ENCODE measurements at regions not wholly inside any gene's neighbourhood (a gene's known extent, or its start where the extent isn't known, plus 50 kb on each side); places are given as distances from the start of the nearest gene placed in this dataset.

GRCh38 chr3:148234536-148234935, 463.2 kb upstream of the AGTR1 start:
- Histone ChIP-seq H3K27ac (ENCODE audit: low read length) (no peak overlapping the region), H3K4me1 (ENCODE audit: control insufficient read depth, insufficient read depth, low read length) (no peaks in the 10 kb centered on the region), H3K9me3 (ENCODE audit: control insufficient read depth, insufficient read depth, low read depth, low read length) (no peaks in the 10 kb centered on the region), H3K4me3 (ENCODE audit: low read depth in 2 of 2, low read length in 2 of 2) (no peak overlapping the region), H3K27me3 (ENCODE audit: control insufficient read depth, insufficient read depth, low read length) (no peaks in the 10 kb centered on the region), H3K36me3 (ENCODE audit: control insufficient read depth, insufficient read depth, low read length) (no peaks in the 10 kb centered on the region)
- no TSS peak for BruUV-seq (replicated peaks)
- DNase-seq (ENCODE audit: low read depth, low spot score) (no peak), ATAC-seq (no peak)
- ChIA-PET POLR2A (no interaction called here), CTCF (no interaction called here)
- in situ Hi-C loops (cut with HindIII; ENCODE audit: low pct_unique_long_range_greater_than_20kb, low sequenced_read_pairs) (no loop called here), intact Hi-C loops (cut with micrococcal nuclease; ENCODE audit: unreplicated experiment) (no loop called here)
- TF ChIP-seq TCF7L2 (IDR thresholded peaks at IDR 0.05; ENCODE audit: low read depth, low read length) (no peak), SIN3A (IDR thresholded peaks at IDR 0.05; ENCODE audit: borderline replicate concordance, insufficient read depth, low read depth, low read length) (no peak), REST (IDR thresholded peaks at IDR 0.05; ENCODE audit: insufficient read depth in 1 of 2, low read depth in 2 of 2, low read length in 1 of 2) (no peak), CTCF (IDR thresholded peaks at IDR 0.05) (no peak), POLR2AphosphoS5 (IDR thresholded peaks at IDR 0.05; ENCODE audit: low read depth, low read length) (no peak)

GRCh38 chr3:148235566-148235965, 462.1 kb upstream of the AGTR1 start:
- intact Hi-C loops (cut with micrococcal nuclease; ENCODE audit: unreplicated experiment) (no loop called here), in situ Hi-C loops (cut with HindIII; ENCODE audit: low pct_unique_long_range_greater_than_20kb, low sequenced_read_pairs) (no loop called here)
- H3K36me3 ChIP-seq (ENCODE audit: control insufficient read depth, insufficient read depth, low read length) = no peaks in the 10 kb centered on the region
- H3K4me1 ChIP-seq (ENCODE audit: control insufficient read depth, insufficient read depth, low read length) = no peaks in the 10 kb centered on the region
- H3K27ac ChIP-seq (ENCODE audit: low read length) = no peak overlapping the region
- ATAC-seq (no peak), DNase-seq (ENCODE audit: low read depth, low spot score) (no peak)
- ChIA-PET CTCF (no interaction called here), POLR2A (no interaction called here)
- no peak for TF ChIP-seq TCF7L2 (IDR thresholded peaks at IDR 0.05; ENCODE audit: low read depth, low read length)
- TF ChIP-seq CTCF (IDR thresholded peaks at IDR 0.05) = no peak
- no peak for TF ChIP-seq REST (IDR thresholded peaks at IDR 0.05; ENCODE audit: insufficient read depth in 1 of 2, low read depth in 2 of 2, low read length in 1 of 2)
- TF ChIP-seq SIN3A (IDR thresholded peaks at IDR 0.05; ENCODE audit: borderline replicate concordance, insufficient read depth, low read depth, low read length) = no peak
- TF ChIP-seq POLR2AphosphoS5 (IDR thresholded peaks at IDR 0.05; ENCODE audit: low read depth, low read length) = no peak
- no TSS peak for BruUV-seq (replicated peaks)
- H3K9me3 ChIP-seq (ENCODE audit: control insufficient read depth, insufficient read depth, low read depth, low read length) = no peaks in the 10 kb centered on the region
- H3K27me3 ChIP-seq (ENCODE audit: control insufficient read depth, insufficient read depth, low read length) = no peaks in the 10 kb centered on the region
- no peak overlapping the region for H3K4me3 ChIP-seq (ENCODE audit: low read depth in 2 of 2, low read length in 2 of 2)

Data from Panc1 (cell line).